GM12873 (cell line): ENCODE measurements at regions not wholly inside any gene's neighbourhood (a gene's known extent, or its start where the extent isn't known, plus 50 kb on each side); places are given as distances from the start of the nearest gene placed in this dataset.

Experiments
- CTCF ChIP-seq: IDR thresholded peaks from 2 replicates; pipeline ENCODE4 v1.5.1; 2012; ENCODE audit warnings: low read depth, mild to moderate bottlenecking, moderate library complexity, low read length, control low read depth; ENCODE audit not compliant: insufficient read depth; ENCODE audit errors: missing control alignments

DNA sequence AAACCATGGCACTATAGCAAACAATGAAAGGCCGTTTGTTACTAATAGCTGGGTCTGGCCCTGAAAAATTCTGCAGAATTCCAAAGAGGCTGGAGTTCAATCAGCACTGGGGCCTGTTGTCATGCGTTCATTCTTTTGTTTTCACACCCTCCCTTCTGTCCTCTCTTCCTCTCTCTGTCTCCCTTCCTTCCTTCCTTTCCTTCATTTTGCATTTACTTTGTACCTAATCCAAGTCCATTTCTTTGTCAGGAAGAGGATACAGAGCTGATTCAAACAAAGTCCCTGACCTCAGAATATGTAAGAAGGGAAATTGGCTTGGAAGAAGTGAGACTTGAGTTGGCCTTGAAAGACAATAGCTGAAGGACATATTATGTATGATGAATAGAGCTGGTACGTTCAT is 119.6 kb upstream of the LDB2 start:
- TF ChIP-seq CTCF, result no peak

DNA sequence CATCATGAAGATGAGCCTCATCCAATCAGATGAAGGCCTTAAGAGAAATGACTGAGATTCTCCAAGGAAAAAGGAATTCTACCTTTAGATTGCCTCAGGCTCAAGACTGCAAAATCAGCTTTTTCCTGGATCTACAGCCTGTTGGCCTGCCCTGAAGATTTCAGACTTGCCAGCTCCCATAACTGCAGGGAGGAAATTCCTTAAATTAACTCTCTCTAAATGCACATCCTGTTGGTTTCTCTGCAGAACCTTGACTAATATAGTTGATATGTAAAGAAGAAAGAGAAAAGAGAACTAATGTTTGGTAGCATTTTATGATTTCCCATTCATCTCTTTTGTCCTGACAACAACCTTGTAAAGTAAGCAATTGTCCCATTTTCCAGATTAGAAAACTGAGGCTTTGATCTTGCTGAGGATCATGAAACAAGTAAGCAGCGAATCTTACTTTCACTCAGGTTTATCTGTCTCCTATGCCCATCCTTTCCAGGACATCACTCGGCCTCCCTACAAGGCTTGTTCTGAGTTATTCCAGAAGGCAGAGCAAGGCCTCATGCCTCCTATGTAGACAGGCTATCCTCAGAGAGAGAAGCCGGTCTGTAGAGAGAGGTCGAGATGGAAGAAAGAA is 115.0 kb upstream of the LDB2 start:
- TF ChIP-seq CTCF, result no peak

DNA sequence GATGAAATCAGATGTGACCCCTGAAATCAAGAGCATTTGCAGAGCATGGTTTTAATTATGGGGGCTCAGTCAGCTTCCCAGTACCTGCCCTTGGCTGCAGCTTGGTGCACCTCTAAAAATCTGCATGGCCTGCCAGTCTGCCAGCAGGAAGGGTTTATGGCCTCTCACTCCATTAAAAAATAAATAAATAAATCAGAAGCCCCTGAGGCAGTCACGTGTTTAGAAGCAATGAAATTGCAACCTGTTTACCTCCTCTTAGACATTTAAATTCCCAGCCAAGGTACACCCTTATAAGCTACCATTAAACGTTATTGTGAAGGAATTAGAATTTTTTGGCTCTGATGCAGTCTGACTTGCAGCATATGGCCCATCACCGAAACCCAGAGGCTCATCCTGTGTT is 114.0 kb upstream of the LDB2 start:
- TF ChIP-seq CTCF, result no peak

GRCh38 chr4:17010426-17011087 is 112.1 kb upstream of the LDB2 start:
- no peak for TF ChIP-seq CTCF

GRCh38 chr4:17009871-17010367 is 111.5 kb upstream of the LDB2 start:
- TF ChIP-seq CTCF, result no peak

DNA sequence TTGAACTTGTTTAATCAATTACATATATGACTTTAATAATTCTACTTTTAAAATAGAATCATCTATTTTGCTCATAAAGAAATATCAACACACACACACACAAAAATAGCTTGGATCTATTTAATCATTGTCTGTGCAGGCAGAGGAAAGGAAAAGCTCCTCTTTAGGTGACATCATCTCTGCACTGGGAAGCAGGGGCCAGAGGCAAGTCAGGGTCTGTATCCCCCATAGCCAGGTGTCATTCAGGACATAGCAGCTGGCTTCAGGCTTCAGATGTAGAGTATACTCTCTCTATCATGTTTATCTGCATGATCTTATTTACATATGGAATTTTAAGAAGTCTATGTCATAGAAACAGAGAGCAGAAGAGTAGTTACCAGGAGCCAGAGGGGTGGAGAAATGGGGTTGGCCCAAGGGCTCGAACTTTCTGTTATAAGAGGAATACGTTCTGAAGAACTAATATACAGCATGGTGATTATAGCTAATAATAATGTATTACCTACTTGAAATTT is 110.4 kb upstream of the LDB2 start:
- TF ChIP-seq CTCF, result no peak

GRCh38 chr4:16995451-16995850 is 97.0 kb upstream of the LDB2 start:
- TF ChIP-seq CTCF, result no peak
